Fibroblast of the conjunctiva (primary cell): ENCODE measurements at regions not wholly inside any gene's neighbourhood (a gene's known extent, or its start where the extent isn't known, plus 50 kb on each side); places are given as distances from the start of the nearest gene placed in this dataset.

Experiments
- DNase-seq: peaks from one replicate; pipeline ENCODE4 v3.0.0-alpha.2; 2010; ENCODE audit warnings: low read depth

DNA sequence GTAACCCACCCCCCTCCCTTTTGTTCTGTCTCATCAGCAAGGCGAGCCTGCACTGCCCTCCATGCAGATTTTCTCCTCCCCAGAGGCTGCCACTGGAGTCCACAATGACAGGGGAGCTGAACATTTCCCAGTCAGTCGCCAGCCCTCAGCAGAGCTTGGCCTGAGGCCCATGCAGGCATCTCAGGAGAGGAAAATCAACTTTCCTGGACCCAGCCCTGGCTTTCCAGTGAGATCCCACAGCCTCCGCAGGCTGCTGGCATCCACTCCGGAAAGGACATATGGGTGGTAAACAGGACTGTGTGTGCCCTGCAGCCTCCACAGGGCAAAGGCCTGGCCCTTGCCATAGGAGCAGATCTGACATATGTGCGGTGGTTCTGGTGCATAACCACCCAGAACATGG, 253.8 kb downstream of the TNS1 start:
- DNase-seq, result no peak

DNA sequence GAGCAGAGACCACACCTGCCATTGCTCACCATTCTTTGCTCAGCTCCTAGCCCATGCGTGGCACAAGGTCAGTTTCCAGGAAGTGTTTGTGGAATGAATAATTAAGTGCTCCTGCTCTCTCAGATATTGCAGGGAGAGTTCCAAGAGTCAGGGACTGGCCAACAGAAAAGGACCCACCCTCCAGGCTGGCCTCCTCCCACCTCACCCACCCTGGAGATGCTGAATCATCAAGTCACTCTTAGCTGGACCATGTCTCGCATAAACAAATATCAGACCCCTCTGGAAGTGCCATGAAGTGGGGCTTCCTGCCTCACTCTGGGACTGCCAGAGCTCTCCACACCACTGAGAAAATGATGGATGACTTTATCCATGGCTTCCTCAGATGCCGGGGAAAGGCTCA, 256.0 kb downstream of the TNS1 start:
- DNase-seq, result no peak

DNA sequence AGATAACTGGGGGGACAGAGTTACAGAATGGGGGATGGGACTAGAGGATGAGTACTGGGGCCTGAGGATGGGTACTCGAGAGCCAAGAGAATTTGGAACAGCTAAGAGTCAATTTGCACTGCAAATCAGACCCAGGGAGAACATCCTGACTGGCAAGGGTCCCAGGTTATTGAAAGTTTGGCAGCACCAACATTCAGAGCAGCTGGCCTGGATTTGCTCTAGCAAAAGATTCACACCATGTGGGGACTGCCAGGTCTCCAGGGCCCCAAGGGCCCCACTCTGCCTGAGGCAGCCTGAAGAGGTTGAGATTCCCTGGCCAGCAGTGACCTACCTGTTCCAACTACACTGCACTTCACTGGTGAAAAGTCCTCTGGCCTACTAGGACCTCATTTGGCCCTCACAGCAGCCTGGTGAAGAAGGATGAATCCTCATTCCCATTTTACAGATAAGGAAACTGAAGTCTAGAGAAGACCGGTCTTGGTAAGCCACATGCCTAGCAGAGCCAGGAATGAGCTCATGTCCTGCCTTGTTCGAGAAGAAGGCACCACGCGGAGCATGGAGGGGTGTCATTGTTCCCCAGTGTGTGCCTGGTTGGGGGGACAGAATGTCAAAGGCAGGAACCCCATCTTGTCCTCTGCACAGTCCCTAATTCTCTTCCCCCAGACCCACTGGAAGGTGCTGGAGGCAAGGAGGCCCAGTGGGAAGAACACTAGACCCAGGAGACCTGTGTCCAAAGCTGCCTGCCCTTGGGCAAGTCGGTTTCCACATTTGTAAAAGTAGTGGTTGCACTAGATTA, 258.6 kb downstream of the TNS1 start:
- peak; percentile 72 for DNase-seq

DNA sequence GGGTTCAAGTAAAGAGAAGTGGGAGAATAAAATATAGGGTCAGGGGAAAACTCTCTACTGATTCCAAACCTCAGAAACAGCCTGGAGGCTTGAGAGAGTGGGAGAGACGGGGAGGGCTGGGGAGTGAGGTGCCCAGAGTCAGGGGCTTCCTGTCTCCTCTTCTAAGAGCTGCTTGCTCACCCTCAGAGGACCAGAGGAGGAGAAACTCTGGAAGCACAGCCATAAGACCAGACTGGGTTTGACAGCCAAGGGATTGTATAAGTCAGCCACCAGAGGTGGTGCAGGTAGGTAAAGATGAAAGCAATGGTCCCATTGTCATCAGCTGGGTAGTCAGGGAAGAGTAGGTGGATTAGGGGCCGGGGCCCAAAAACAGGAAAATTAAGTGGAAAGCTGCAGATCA, 259.4 kb downstream of the TNS1 start:
- DNase-seq, result no peak

DNA sequence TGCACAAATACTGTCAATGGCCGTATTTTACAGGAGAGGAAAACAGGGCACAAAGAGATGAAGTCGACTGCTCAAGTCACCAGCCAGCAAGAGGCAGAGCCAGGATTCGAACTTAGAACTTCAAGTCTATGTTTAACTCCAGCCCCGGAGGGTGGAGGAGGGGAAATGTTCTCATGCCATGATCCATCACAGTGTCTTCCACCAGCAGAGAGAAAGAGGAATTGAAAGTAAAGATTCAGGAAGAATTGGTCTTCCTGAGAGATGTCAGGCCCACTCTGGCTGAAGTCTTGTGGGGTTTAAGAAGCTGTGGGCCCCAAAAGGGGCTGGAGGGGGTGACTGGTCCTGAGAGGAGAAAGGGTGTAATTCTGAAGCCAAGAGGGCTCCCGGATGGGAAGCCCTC, 260.0 kb downstream of the TNS1 start:
- DNase-seq, result no peak

DNA sequence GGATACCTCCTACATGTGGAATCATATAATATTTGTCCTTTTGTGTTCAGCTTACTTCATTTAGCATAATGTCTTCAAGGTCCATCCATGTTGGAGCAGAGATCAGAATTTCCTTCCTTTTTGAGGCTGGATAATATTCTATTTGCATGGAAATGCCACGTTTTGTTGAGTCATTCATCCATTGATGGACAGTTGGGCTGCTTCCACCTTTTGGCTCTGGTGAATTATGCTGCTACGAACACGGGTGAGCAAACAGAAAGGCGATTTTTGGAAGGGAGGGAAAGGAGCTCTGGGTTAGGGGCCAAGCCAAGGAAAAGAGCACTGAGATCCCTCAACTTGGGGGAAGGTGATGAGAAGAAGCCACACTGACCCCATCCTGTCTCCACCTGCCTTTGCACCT, 260.5 kb downstream of the TNS1 start:
- no peak for DNase-seq

DNA sequence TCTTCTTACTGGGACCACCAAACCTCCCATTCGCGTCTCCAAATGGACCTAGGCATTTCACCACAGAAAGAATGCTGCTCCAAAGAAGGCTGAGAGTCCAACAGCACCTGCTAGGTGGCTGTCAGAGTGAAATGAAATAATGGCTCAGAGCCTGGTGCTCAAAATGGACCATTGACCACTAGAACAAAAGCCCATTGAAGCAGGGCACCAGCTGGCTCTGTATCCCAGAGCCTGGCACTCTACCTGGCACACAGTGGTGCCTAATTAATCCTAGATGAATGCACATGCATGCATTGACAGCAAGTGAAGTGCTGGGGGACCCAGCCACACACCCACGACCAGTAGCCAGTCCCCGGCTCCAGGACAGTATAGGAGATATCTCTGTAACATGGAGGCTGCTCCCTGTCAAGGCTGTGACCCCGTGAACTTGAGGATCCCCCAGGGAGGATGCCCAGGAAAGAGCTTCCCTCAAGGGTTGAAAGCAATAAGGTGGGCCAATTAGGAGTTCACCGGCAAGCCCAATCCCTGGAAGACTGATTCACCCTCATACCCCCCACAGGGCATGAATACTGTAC, 261.3 kb downstream of the TNS1 start:
- no peak for DNase-seq

DNA sequence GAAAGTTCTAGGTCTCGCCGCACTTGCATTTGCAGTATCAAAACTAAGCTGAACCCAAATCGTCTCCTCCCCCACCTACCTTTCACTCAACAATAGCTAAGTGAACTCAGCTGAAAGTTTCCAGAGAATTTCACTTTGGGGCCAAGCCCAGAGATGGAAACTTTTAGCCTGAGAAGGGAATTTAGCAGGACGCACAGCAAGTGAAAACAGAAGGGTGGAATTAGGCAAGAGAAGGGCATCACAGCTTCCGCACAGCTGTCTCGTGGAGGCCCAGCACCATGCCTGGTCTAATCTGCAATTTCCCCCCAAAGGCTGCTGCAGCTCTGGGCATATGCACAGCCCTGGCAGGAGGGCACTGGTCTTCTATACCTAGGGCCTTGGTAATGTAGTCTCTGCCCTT, 262.0 kb downstream of the TNS1 start:
- DNase-seq, result peak; percentile 14

DNA sequence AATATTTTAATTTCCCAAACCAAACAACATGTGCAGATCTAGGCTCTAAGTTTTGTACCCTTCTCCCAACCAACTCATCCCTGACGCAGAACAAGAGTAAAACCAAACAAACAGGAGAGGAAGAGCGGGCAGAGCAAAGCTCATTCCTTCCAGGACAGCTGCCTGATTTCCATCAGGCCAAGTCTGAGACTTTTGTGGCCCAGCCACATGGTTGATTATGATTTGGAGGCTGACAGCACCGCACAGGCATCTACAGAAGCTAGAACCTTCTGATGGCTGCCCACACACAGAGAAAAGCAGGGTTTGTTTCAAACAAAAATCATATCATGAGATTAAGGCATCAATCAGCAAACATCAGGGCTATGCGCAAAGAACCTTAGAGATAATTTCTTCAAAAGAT, 262.6 kb downstream of the TNS1 start:
- no peak for DNase-seq

DNA sequence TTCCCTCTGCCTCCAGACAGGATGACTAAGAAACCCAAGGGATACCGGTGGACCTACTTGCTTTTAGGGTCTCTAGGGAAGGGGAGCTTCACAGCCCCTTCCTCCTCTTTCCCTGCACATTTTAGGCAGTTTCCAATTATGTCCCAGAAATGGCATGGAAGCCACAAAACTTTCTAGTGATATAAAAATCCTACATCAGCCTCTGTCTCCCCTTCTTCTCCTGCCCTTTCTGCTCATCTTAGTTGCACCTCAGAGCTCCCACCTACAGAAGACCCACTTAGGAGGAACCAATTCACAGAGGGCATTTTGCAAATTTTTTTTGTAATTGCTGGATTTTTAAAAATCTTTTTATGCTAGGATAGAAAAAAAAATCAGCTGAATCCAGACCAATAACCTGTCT, 263.1 kb downstream of the TNS1 start:
- no peak for DNase-seq

DNA sequence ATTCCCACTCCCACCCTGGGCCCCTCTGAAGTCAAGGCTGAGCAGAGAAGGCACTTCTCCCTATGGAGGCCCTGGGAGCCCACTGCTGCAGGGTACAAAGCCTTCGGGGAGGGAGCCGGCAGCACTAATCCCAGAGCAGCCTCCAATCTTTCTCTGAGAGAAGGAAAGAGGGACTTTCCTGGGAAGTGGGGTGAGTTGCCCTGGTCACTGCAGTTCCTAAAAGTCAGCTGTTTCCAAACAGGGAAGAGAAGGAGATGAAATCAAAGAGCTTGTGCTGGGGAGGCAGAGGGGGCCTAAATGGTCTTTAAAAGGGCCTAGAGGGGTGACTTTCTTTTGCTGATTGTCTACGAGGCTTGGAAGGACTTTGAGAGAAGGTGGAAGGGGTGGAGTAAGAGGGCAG, 264.7 kb downstream of the TNS1 start:
- DNase-seq, result no peak

DNA sequence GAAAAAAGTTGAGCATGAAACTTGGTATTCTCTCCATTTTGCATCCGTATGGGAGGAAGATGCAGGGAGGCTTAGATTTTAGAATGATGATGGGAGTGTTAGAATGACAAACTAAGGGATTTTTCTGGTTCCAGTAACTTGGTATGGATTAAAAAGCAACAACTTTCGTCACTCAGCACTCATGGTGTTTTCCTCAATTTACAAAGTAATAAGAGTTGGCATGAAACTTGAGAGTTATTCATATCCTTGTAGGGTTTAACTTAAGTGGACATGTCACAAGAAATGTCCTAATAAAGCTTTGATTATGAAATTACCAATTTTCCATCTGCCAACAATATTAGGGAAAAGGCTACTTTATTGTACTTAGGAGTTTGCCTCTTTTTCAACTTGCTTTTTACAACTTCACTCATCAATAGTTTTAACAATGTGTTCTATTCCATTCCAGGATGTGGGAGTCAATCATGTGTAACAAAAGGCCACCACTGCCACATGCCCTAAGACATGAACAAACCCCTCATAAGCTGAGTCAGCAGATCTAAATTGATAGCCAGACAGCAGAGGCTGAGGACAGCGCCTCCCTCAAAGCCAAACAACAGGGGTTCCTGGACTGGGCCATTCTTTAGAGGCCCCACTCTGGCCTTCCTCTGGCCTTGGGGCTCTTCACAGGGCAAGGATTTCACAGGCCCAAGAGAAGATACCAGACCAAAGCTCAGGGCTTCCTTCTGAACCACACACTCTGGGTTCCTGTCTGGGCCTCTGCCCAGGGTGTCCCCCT, 265.8 kb downstream of the TNS1 start:
- DNase-seq, result no peak

DNA sequence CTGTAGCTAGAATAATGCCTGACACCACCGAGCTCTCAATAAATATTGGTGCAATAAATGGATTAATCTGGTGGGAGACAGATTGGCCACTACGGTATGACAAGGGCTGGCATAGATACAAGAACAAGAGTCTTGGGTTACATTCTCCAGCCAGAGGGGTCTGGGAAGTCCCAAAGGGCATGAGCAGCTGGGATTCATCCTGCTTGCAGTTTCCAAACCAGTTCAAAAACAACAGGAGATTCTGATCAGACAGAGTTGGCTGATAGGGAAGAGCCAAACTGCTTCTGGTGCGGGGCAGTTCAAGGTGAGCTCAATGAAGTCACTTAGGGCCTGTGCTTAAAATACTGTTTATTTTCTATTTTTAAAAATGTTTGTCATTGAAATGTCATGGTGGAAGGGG, 266.9 kb downstream of the TNS1 start:
- DNase-seq, result no peak

DNA sequence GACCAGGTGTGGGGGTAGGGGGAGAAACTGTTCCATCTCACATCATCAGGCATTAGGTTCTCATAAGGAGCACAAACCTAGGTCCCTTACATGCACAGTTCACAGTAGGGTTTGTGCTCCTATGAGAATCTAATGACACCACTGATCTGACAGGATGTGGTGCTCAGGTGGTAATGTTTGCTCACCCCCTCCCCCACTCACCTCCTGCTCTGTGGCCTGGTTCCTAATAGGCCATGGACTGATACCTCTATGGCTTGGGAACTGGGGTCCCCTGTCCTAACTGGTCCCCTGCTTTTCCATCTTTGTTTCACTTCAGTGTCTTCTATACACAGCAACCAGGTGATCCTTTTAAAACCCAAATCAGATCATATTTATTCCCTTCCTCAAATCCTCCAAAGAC, 267.8 kb downstream of the TNS1 start:
- no peak for DNase-seq

DNA sequence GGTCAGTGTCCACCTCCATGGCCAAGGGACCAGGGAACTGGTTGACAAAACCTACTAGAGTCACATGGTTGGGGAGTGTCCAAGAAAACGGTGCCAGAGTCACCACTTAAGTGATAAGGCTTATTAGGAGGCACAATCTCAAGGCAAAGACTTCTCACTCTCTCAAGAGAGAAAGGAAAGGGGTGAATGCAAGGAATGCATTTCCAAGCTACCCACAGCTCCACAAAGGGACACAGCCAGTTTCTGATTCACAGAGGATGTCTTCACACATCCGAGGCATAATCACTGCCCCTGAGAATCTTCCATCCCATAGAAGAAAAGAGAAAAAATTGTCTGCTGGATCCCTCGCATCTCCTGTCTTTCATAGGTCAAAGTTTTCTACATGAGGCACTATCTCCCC, 269.3 kb downstream of the TNS1 start:
- no peak for DNase-seq

DNA sequence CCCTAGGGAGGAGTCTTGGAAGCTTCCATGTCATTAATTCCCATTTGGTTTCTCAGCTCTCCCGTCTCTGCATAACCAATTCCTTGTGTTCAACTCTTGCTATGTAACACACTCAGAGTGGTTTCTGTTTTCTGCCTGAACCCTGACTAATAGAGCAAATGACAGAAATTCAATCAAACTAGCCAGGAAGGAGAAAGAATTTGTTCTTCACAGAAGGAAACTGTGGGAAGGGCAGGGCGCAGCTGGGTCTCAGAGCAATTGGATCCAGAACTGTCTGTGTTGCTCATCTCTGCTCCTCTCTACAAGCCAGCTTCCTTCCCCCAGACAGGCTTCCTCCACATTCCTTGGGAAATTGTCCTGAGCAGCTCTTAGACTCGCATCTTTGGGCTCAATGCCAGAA, 269.8 kb downstream of the TNS1 start:
- no peak for DNase-seq

DNA sequence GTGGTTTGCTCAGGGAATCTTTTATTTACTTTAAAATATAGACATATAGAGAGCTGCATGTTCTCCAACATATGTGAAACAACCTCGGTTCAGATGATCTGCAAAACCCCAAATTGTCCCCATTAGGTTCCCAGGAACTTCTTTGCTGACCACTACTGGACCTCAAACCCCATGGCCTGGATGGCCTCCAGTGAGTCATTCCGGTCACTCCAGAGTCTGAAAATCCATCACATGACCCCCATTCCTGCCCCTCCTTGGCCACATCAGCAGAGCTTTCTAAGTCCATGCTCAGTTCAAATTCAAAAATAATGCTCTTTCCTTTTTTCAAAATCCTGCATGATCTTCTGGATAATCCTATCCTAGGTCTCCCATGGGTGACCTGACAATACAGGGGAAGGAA, 271.0 kb downstream of the TNS1 start:
- DNase-seq, result no peak

DNA sequence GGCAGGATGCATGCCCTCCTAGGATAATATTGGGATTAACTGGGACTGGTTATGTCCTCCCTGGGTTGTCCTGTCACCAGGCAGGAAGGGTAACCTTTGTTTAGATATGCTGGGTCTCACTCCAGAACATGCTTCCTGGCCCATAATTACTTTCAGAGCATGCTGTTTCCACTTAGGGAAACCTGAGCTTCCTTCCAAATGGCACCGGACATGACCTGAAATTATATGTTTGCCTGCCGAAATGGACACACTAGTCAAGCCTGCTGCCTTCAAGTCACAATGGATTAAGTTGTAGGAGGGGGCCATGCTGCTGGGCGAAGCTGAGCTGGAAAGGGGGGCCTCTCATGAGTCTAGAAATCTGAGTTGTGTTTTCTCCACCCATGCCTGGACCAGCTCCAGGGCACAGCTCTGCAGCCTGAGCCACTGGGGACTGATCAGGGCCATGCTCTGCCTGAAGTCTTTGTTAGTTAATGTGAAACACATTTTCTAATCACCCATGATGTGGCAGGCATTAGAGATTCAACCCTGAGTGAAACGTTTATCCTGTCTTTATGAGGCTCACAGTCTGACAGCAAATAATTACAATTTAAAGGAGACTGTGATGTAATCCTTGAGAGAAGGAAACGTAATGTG, 273.3 kb downstream of the TNS1 start:
- peak; percentile 63 for DNase-seq

DNA sequence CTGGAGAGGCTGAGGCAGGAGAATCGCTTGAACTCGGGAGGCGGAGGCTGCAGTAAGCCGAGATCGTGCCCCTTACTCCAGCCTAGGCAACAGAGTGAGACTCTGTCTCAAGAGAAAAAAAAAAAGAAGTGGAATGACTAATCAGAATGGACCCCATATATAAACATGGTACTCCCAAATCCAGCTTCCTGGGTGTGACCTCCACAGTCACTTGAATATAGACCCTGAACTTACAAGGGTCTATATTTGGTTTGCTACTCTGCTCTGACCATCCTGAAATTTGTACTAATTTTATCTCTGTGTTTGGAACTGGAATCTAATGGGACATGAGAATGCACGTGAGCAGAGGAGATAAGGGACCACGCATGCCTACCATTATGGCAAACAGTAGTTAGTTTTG, 275.0 kb downstream of the TNS1 start:
- DNase-seq, result no peak

DNA sequence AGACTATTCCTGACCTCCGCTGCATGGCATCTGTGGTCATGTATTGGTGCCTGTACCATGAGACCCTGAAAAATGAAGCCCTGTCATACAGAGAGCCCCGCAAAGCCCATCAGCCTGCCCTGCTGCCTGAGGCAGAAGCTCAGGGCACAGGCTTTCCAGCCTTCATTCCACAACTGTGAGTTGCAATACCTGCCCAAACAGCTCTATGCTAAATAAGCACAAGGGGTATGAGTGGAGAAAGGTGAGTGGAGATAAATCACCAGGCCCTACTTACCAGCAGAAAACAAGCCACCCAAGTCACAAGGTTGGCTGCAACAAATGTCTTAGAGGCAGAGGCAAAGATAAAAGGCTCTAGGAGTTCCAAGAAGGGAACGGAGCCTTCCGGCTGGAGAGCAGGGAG, 277.4 kb downstream of the TNS1 start:
- no peak for DNase-seq

DNA sequence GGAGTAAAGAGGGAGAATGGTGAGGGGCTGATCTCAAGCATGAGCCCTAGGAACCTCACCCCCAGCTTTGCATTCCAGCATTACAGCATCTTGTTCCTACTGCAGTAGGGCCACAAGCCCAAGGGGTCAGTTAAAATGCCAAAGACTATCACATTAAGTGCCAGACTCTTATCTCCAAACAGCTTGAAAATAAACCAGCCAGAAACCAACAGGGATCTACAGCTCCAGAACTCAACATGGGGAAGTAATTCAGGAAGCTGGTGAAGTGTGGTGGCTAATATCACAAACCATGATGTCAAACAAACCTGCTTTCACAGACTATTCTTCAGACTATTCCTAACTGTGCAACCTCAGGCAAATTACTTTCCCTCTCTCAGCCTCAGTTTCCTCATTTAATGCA, 278.3 kb downstream of the TNS1 start:
- no peak for DNase-seq

DNA sequence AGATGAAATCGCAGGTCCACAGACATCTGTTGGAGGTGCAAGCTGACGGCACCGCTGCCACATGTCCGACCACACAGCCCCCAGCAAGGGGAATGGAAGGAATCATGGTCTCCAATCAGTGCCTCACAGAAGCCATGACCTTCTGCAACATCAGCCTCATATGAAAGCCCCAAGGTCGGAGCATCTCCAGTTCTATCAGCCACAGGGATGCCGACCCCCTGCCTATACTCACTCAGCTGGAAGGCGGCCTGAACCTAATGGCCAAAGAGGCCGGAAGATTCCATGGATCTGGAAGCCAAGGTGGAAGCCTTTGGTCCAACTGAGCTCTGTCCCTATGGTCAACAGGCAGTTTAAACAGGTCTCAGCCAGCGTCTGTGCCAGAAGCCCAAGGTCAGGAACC, 278.8 kb downstream of the TNS1 start:
- DNase-seq, result no peak

DNA sequence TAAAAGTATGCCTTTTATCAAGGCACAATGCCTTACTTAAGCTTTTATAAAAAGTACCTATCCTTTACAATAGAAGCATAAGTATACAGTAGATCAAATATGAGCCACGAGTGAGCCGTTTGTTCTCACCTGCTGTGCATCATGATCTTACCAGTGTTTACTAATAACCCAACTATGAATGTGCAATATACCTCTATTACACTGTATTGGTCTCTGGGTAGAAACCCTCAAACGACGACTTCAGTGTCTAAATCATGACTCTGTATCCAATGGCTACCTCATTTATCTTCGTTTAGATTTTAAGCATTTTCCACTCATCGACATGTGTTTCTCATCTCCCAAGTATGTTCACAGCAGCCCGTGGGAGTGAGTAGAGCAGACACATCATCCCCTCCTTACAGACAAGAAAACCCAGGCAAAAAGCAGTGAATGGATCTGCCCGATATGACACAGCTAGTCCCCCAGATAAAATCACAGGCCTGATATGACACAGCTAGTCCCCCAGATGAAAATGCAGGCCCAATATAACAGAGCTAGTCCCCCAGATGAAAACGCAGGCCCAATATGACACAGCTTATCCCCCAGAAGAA, 279.8 kb downstream of the TNS1 start:
- no peak for DNase-seq
